Trophoblast cell (in vitro differentiated cells and primary cell): ENCODE measurements at regions not wholly inside any gene's neighbourhood (a gene's known extent, or its start where the extent isn't known, plus 50 kb on each side); places are given as distances from the start of the nearest gene placed in this dataset.

ENCODE experiments used
- DNase-seq, 2 donors: peaks; one replicate each; pipeline ENCODE4 v3.0.0-alpha.2; 2016
- H2AFZ ChIP-seq: 2 replicates; pipeline ENCODE4 v1.6.1; 2013; ENCODE audit warnings: low read length, moderate library complexity, mild to moderate bottlenecking; ENCODE audit not compliant: insufficient read depth, poor library complexity
- H2AK5ac ChIP-seq: 2 replicates; pipeline ENCODE4 v1.6.1; 2013; ENCODE audit warnings: mild to moderate bottlenecking, low read length
- H2BK120ac ChIP-seq: 2 replicates; pipeline ENCODE4 v1.6.1; 2013; ENCODE audit warnings: low read length, mild to moderate bottlenecking, moderate library complexity; ENCODE audit not compliant: insufficient read depth, poor library complexity
- H2BK12ac ChIP-seq: 2 replicates; pipeline ENCODE4 v1.6.1; 2013; ENCODE audit warnings: mild to moderate bottlenecking, low read length, moderate library complexity
- H2BK5ac ChIP-seq: 2 replicates; pipeline ENCODE4 v1.6.1; 2013; ENCODE audit warnings: low read length, low read depth, moderate library complexity, mild to moderate bottlenecking; ENCODE audit not compliant: poor library complexity
- H3K14ac ChIP-seq: 2 replicates; pipeline ENCODE4 v1.6.1; 2013; ENCODE audit warnings: mild to moderate bottlenecking, low read length
- H3K18ac ChIP-seq: 2 replicates; pipeline ENCODE4 v1.6.1; 2013; ENCODE audit warnings: mild to moderate bottlenecking, low read length
- H3K23ac ChIP-seq: 2 replicates; pipeline ENCODE4 v1.6.1; 2013; ENCODE audit warnings: low read length
- H3K27ac ChIP-seq: 2 replicates; pipeline ENCODE4 v1.5.1; 2013; ENCODE audit warnings: low read depth, mild to moderate bottlenecking, inconsistent platforms, low read length, moderate library complexity
- H3K27me3 ChIP-seq: 2 replicates; pipeline ENCODE4 v1.6.1; 2013; ENCODE audit warnings: inconsistent platforms, mild to moderate bottlenecking, low read length, moderate library complexity; ENCODE audit not compliant: insufficient read depth
- H3K36me3 ChIP-seq, 2 experiments: 1 replicate in 1 of 2; 2 replicates in 1 of 2; pipeline ENCODE4 v1.6.1; 2013; ENCODE audit warnings: low read length in 2 of 2, mild to moderate bottlenecking in 2 of 2, moderate library complexity in 1 of 2; ENCODE audit not compliant: insufficient read depth in 2 of 2, control insufficient read depth in 1 of 2
- H3K4ac ChIP-seq: 2 replicates; pipeline ENCODE4 v1.6.1; 2013; ENCODE audit warnings: low read depth, mild to moderate bottlenecking, low read length, moderate library complexity
- H3K4me1 ChIP-seq, 2 experiments: 1 replicate in 1 of 2; 2 replicates in 1 of 2; pipeline ENCODE4 v1.6.1; 2013; ENCODE audit warnings: low read length in 2 of 2, mild to moderate bottlenecking in 2 of 2, moderate library complexity in 1 of 2; ENCODE audit not compliant: insufficient read depth in 2 of 2, control insufficient read depth in 1 of 2
- H3K4me2 ChIP-seq: 2 replicates; pipeline ENCODE4 v1.6.1; 2013; ENCODE audit warnings: inconsistent platforms, mild to moderate bottlenecking, low read length, moderate library complexity
- H3K4me3 ChIP-seq: 2 replicates; pipeline ENCODE4 v1.5.1; 2013; ENCODE audit warnings: mild to moderate bottlenecking, low read depth, low read length, inconsistent platforms
- H3K79me1 ChIP-seq: one replicate; pipeline ENCODE4 v1.6.1; 2013; ENCODE audit warnings: low read length
- H3K79me2 ChIP-seq: 2 replicates; pipeline ENCODE4 v1.6.1; 2013; ENCODE audit warnings: low read length, mild to moderate bottlenecking; ENCODE audit not compliant: control insufficient read depth, insufficient read depth, poor library complexity
- H3K9ac ChIP-seq: 2 replicates; pipeline ENCODE4 v1.6.1; 2013; ENCODE audit warnings: mild to moderate bottlenecking, low read length
- H3K9me3 ChIP-seq: 2 replicates; pipeline ENCODE4 v1.6.1; 2013; ENCODE audit warnings: low read depth, mild to moderate bottlenecking, control low read depth, inconsistent platforms, low read length; ENCODE audit not compliant: insufficient read depth
- H4K12ac ChIP-seq: 2 replicates; pipeline ENCODE4 v1.6.1; 2013; ENCODE audit warnings: low read depth, mild to moderate bottlenecking, low read length, moderate library complexity
- H4K8ac ChIP-seq: 2 replicates; pipeline ENCODE4 v1.6.1; 2013; ENCODE audit warnings: low read depth, mild to moderate bottlenecking, low read length, moderate library complexity
- H4K91ac ChIP-seq: one replicate; pipeline ENCODE4 v1.6.1; 2013; ENCODE audit warnings: low read depth, mild to moderate bottlenecking, low read length, moderate library complexity
- WGBS: extraction: QIAGEN DNeasy Blood & Tissue Kit; methylation state at CpG from one replicate; pipeline ENCODE4 v1.1.7; 2013; ENCODE audit warnings: missing lambda C conversion rate; ENCODE audit not compliant: insufficient read length, insufficient coverage; ENCODE audit errors: extremely low coverage; 5-methylcytosine and 5-hydroxymethylcytosine counted together

DNA sequence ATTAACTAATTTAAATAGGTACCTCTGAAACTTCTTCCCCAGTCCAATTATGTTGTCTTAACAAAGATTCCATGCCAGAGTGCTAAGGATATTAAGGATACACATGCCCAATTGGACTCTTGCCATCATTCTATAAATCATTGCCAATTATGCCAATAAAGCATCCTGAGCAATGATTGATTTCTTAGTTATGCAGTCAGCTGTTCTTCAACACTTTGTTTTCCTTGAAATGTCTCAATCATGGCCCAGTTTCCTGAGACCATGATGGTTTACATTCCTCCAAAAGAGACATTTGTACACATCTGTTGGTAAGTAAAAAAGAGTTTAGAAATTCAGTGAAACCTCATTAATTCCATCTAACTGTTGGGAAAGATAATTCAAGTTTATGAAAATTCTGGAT, 180.4 kb upstream of the PKN2 start:
- Histone ChIP-seq H3K4ac (no peak overlapping the region), H4K91ac (no peak overlapping the region), H4K8ac (no peak overlapping the region), H2BK5ac (no peak overlapping the region), H3K9ac (no peak overlapping the region), H3K9me3 (no peaks in the 10 kb centered on the region), H2AK5ac (no peak overlapping the region), H3K4me3 (no peak overlapping the region), H3K79me1 (no peaks in the 10 kb centered on the region), H3K18ac (no peak overlapping the region), H2AFZ (no peak overlapping the region), H3K36me3 (no peaks in the 10 kb centered on the region), H2BK120ac (no peak overlapping the region), H3K4me1 (no peaks in the 10 kb centered on the region), H3K79me2 (no peaks in the 10 kb centered on the region), H4K12ac (no peak overlapping the region), H3K27ac (no peak overlapping the region), H3K23ac (no peak overlapping the region), H3K27me3 (no peaks in the 10 kb centered on the region), H3K4me2 (no peak overlapping the region), H3K14ac (no peak overlapping the region), H2BK12ac (no peak overlapping the region)
- DNase-seq: no peak

- Histone ChIP-seq H3K9me3 (no peaks in the 10 kb centered on the region), H4K91ac (no peak overlapping the region), H3K79me1 (no peaks in the 10 kb centered on the region), H2AFZ (no peak overlapping the region), H2BK120ac (no peak overlapping the region), H3K18ac (no peak overlapping the region), H3K79me2 (no peaks in the 10 kb centered on the region), H3K4me3 (no peak overlapping the region), H3K14ac (no peak overlapping the region), H3K9ac (no peak overlapping the region), H4K8ac (no peak overlapping the region), H3K4me2 (no peak overlapping the region), H3K23ac (no peak overlapping the region), H2BK12ac (no peak overlapping the region), H3K4me1 (no peaks in the 10 kb centered on the region), H3K36me3 (no peaks in the 10 kb centered on the region), H3K27me3 (no peaks in the 10 kb centered on the region), H3K4ac (no peak overlapping the region), H2AK5ac (no peak overlapping the region), H4K12ac (no peak overlapping the region), H2BK5ac (no peak overlapping the region), H3K27ac (no peak overlapping the region)
- no CpG with 5 or more reads among the region's 1 CpG for WGBS
- DNase-seq: no peak
These were observed 179.5 kb upstream of the PKN2 start for GRCh38 chr1:88504601-88505000.

GRCh38 chr1:88509379-88509778, 174.7 kb upstream of the PKN2 start:
- no CpG with 5 or more reads among the region's 3 CpGs for WGBS
- Histone ChIP-seq H3K79me2 (no peaks in the 10 kb centered on the region), H4K91ac (no peak overlapping the region), H2BK5ac (no peak overlapping the region), H2BK12ac (no peak overlapping the region), H4K8ac (no peak overlapping the region), H3K9me3 (no peaks in the 10 kb centered on the region), H3K18ac (no peak overlapping the region), H3K4me1 (no peaks in the 10 kb centered on the region), H3K27ac (no peak overlapping the region), H2AFZ (no peak overlapping the region), H3K14ac (no peak overlapping the region), H3K4ac (no peak overlapping the region), H3K79me1 (no peaks in the 10 kb centered on the region), H3K4me3 (no peak overlapping the region), H3K23ac (no peak overlapping the region), H3K4me2 (no peak overlapping the region), H3K36me3 (no peaks in the 10 kb centered on the region), H2AK5ac (no peak overlapping the region), H2BK120ac (no peak overlapping the region), H3K9ac (no peak overlapping the region), H3K27me3 (no peaks in the 10 kb centered on the region), H4K12ac (no peak overlapping the region)
- peak in 1 of 2 donors; percentile 16 for DNase-seq

GRCh38 chr1:88514544-88515060, 169.5 kb upstream of the PKN2 start:
- WGBS: no CpG with 5 or more reads among the region's 1 CpG
- no peak overlapping the region for H4K91ac ChIP-seq
- no peak overlapping the region for H3K18ac ChIP-seq
- H3K14ac ChIP-seq: no peak overlapping the region
- no peaks in the 10 kb centered on the region for H3K79me2 ChIP-seq
- H3K27ac ChIP-seq: no peak overlapping the region
- H3K27me3 ChIP-seq: no peaks in the 10 kb centered on the region
- no peak overlapping the region for H3K4me2 ChIP-seq
- H2AFZ ChIP-seq: no peak overlapping the region
- no peak overlapping the region for H3K23ac ChIP-seq
- no peak overlapping the region for H4K12ac ChIP-seq
- no peaks in the 10 kb centered on the region for H3K9me3 ChIP-seq
- no peak for DNase-seq
- no peak overlapping the region for H2BK12ac ChIP-seq
- no peak overlapping the region for H3K4me3 ChIP-seq
- H2BK120ac ChIP-seq: no peak overlapping the region
- no peaks in the 10 kb centered on the region for H3K79me1 ChIP-seq
- H4K8ac ChIP-seq: no peak overlapping the region
- no peaks in the 10 kb centered on the region for H3K4me1 ChIP-seq
- no peak overlapping the region for H3K4ac ChIP-seq
- H3K9ac ChIP-seq: no peak overlapping the region
- H3K36me3 ChIP-seq: no peaks in the 10 kb centered on the region
- no peak overlapping the region for H2BK5ac ChIP-seq
- no peak overlapping the region for H2AK5ac ChIP-seq
